Upper lobe of left lung (tissue), 6 donors: ENCODE measurements at regions not wholly inside any gene's neighbourhood (a gene's known extent, or its start where the extent isn't known, plus 50 kb on each side); places are given as distances from the start of the nearest gene placed in this dataset.

Experiments
- ATAC-seq, 2 donors: fragments of 200-7000 bp; cut with Tn5 transposase; one replicate each; pipeline ENCODE4 v1.9.1; 2022; ENCODE audit warnings: mild to moderate bottlenecking in 2 of 2, moderate library complexity in 2 of 2; ENCODE audit not compliant: low FRiP score in 2 of 2
- DNase-seq, 2 donors: peaks; one replicate each; pipeline ENCODE4 v3.0.0-alpha.2; 2019 to 2020
- H3K27ac ChIP-seq, 4 donors: fragments of 200-600 bp; sonication (generic); one replicate each; pipeline ENCODE4 v1.5.1; 2016 to 2019
- H3K27me3 ChIP-seq, 4 donors: fragments of 200-600 bp; sonication (generic); one replicate each; pipeline ENCODE4 v1.5.1; 2017 to 2019
- H3K36me3 ChIP-seq, 4 donors: fragments of 200-600 bp; sonication (generic); one replicate each; pipeline ENCODE4 v1.5.1; 2016 to 2019
- H3K4me1 ChIP-seq, 4 donors: fragments of 200-600 bp; sonication (generic); one replicate each; pipeline ENCODE4 v1.5.1; 2018 to 2019
- H3K4me3 ChIP-seq, 4 donors: fragments of 200-600 bp; sonication (generic); one replicate each; pipeline ENCODE4 v1.5.1; 2017 to 2019; ENCODE audit warnings: mild to moderate bottlenecking in 2 of 4, moderate library complexity in 1 of 4
- H3K9me3 ChIP-seq, 4 donors: fragments of 200-600 bp; sonication (generic); one replicate each; pipeline ENCODE4 v1.5.1; 2018 to 2019
- CTCF ChIP-seq, 6 experiments: fragments of 450-650 bp in 4 of 6; fragments of 200-600 bp in 2 of 6; sonication (generic) in 2 of 6; IDR thresholded peaks; one replicate each; pipeline ENCODE4 v1.5.1; 2016 to 2019; ENCODE audit warnings: antibody characterized with exemption in 6 of 6
- EP300 ChIP-seq, 4 donors: sonication (generic); formaldehyde crosslinking; IDR thresholded peaks; one replicate each; pipeline ENCODE4 v1.5.1; 2017; ENCODE audit warnings: antibody characterized with exemption in 4 of 4, control low read depth in 2 of 4
- POLR2A ChIP-seq, 4 donors: fragments of 450-650 bp; IDR thresholded peaks; one replicate each; pipeline ENCODE4 v1.5.1; 2016 to 2017; ENCODE audit warnings: antibody characterized with exemption in 4 of 4, mild to moderate bottlenecking in 2 of 4
- POLR2AphosphoS5 ChIP-seq, 2 donors: sonication (generic); formaldehyde crosslinking; IDR thresholded peaks; one replicate each; pipeline ENCODE4 v1.5.1; 2017; ENCODE audit warnings: antibody characterized with exemption in 2 of 2
- WGBS, 2 donors: methylation state at CpG; one replicate each; pipeline ENCODE4 v1.1.5; 2017 to 2018; 5-methylcytosine and 5-hydroxymethylcytosine counted together
- donor health status: DM: no; HTN: no; CAD: no; lungs with moderate emphysema.
- donor health status: DM: no; HTN: yes; CAD: no; lungs with severe emphysema.

- H3K4me1 ChIP-seq = no peaks in the 10 kb centered on the region
- DNase-seq = no peak
- TF ChIP-seq POLR2A (IDR thresholded peaks at IDR 0.05) (no peak), CTCF (IDR thresholded peaks at IDR 0.05) (no peak), POLR2AphosphoS5 (IDR thresholded peaks at IDR 0.05) (no peak), EP300 (IDR thresholded peaks at IDR 0.05) (no peak)
- no peak overlapping the region for H3K27ac ChIP-seq
- H3K4me3 ChIP-seq = no peak overlapping the region
- H3K27me3 ChIP-seq = no peaks in the 10 kb centered on the region
- 59 to 64% methylated on average over 3 of the region's 3 CpGs for WGBS, 2 donors
- H3K9me3 ChIP-seq = peaks cover 0 to 6% (median 0%) of the 10 kb centered on the region in 4 donors
- ATAC-seq = no peak
- H3K36me3 ChIP-seq = no peaks in the 10 kb centered on the region
Measured at GRCh38 chr5:112630246-112631009, 107.3 kb upstream of the APC start.

GRCh38 chr5:112634166-112634565, 103.5 kb upstream of the APC start:
- 45 to 48% methylated on average over 1 of the region's 1 CpG for WGBS, 2 donors

GRCh38 chr5:112634796-112635195, 102.9 kb upstream of the APC start:
- Histone ChIP-seq H3K27me3 (no peaks in the 10 kb centered on the region), H3K4me1 (no peaks in the 10 kb centered on the region), H3K9me3 (peaks cover 0 to 6% (median 0%) of the 10 kb centered on the region in 4 donors), H3K4me3 (no peak overlapping the region), H3K27ac (no peak overlapping the region), H3K36me3 (no peaks in the 10 kb centered on the region)
- 59 to 61% methylated on average over 3 of the region's 3 CpGs for WGBS, 2 donors
- ATAC-seq = no peak
- TF ChIP-seq CTCF (IDR thresholded peaks at IDR 0.05) (no peak), EP300 (IDR thresholded peaks at IDR 0.05) (no peak)
- no peak for DNase-seq

More at GRCh38 chr5:112634166-112634565, 103.5 kb upstream of the APC start:
- no peak overlapping the region for H3K27ac ChIP-seq
- H3K27me3 ChIP-seq = no peaks in the 10 kb centered on the region
- no peaks in the 10 kb centered on the region for H3K36me3 ChIP-seq
- H3K9me3 ChIP-seq = peaks cover 0 to 6% (median 0%) of the 10 kb centered on the region in 4 donors
- no peak overlapping the region for H3K4me3 ChIP-seq
- no peaks in the 10 kb centered on the region for H3K4me1 ChIP-seq
- DNase-seq (no peak), ATAC-seq (no peak)
- no peak for TF ChIP-seq POLR2A (IDR thresholded peaks at IDR 0.05)

GRCh38 chr5:112635276-112635675, 102.4 kb upstream of the APC start:
- no peak overlapping the region for H3K4me3 ChIP-seq
- H3K27ac ChIP-seq = no peak overlapping the region
- H3K9me3 ChIP-seq = peaks cover 0 to 6% (median 0%) of the 10 kb centered on the region in 4 donors
- H3K4me1 ChIP-seq = no peaks in the 10 kb centered on the region
- TF ChIP-seq POLR2AphosphoS5 (IDR thresholded peaks at IDR 0.05) (no peak), EP300 (IDR thresholded peaks at IDR 0.05) (no peak), CTCF (IDR thresholded peaks at IDR 0.05) (no peak), POLR2A (IDR thresholded peaks at IDR 0.05) (no peak)
- H3K27me3 ChIP-seq = no peaks in the 10 kb centered on the region
- 76% methylated on average over 3 of the region's 3 CpGs for WGBS, 2 donors
- H3K36me3 ChIP-seq = no peaks in the 10 kb centered on the region
- DNase-seq (no peak), ATAC-seq (no peak)

- H3K27me3 ChIP-seq = no peaks in the 10 kb centered on the region
- TF ChIP-seq POLR2A (IDR thresholded peaks at IDR 0.05) = no peak
- TF ChIP-seq EP300 (IDR thresholded peaks at IDR 0.05) = no peak
- no peak for TF ChIP-seq CTCF (IDR thresholded peaks at IDR 0.05)
- no peak for TF ChIP-seq POLR2AphosphoS5 (IDR thresholded peaks at IDR 0.05)
- no peak overlapping the region for H3K4me3 ChIP-seq
- DNase-seq (no peak), ATAC-seq (peak; percentile 5 to 44)
- WGBS, 2 donors = 84 to 90% methylated on average over 1 of the region's 1 CpG
- peaks cover 0 to 6% (median 0%) of the 10 kb centered on the region in 4 donors for H3K9me3 ChIP-seq
- H3K4me1 ChIP-seq = no peaks in the 10 kb centered on the region
- H3K27ac ChIP-seq = no peak overlapping the region
- no peaks in the 10 kb centered on the region for H3K36me3 ChIP-seq
Measured at GRCh38 chr5:112635771-112636731, 101.6 kb upstream of the APC start.
